OCI-LY3 (cell line): ENCODE measurements at regions not wholly inside any gene's neighbourhood (a gene's known extent, or its start where the extent isn't known, plus 50 kb on each side); places are given as distances from the start of the nearest gene placed in this dataset.

Experiments
- CTCF ChIP-seq: fragments of 200-600, 300-600 bp; sonication (generic); IDR thresholded peaks from 2 replicates; pipeline ENCODE4 v1.5.1; 2014; ENCODE audit warnings: antibody characterized with exemption, low read length, low read depth
- EZH2phosphoT487 ChIP-seq: fragments of 200-600 bp; shearing (Covaris generic); IDR thresholded peaks from 2 replicates; pipeline ENCODE4 v1.6.1; 2018; ENCODE audit warnings: antibody characterized with exemption, mixed run types, low read depth

GRCh38 chr7:124177891-124178290 is 145.0 kb upstream of the TMEM229A start:
- no peak for TF ChIP-seq CTCF
- TF ChIP-seq EZH2phosphoT487, result no peak
